HG02642 (cell line): ENCODE measurements at regions not wholly inside any gene's neighbourhood (a gene's known extent, or its start where the extent isn't known, plus 50 kb on each side); places are given as distances from the start of the nearest gene placed in this dataset.
"Not testable (repeated sequence)": the region's sequence is repeated elsewhere in the genome, so short reads cannot be mapped to it uniquely, and the experiment has no call there.

Experiments
- ATAC-seq: cut with Tn5 transposase; IDR thresholded peaks from one replicate; pipeline ENCODE4 v1.9.1; 2021; ENCODE audit warnings: mild to moderate bottlenecking; ENCODE audit not compliant: unreplicated experiment, poor library complexity

DNA sequence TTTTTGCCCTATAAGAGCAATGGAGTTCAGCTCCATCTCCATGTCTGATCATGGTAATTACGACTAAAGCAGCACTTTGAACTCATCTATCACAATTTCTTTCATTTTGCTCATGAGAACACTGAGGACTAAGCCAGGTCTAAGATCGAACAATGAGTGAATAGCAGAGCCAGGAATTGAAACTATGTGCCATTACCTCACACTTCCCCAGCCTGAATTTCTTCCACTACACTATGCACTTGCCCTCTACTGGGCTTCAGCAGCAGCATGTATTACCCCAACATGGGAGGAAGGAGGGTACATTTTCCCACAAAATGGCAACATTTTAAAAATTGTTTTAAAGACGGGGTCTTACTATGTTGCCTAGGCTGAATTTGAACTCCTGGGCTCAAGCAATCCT lies 274.7 kb upstream of the FGF13 start:
- no peak for ATAC-seq

DNA sequence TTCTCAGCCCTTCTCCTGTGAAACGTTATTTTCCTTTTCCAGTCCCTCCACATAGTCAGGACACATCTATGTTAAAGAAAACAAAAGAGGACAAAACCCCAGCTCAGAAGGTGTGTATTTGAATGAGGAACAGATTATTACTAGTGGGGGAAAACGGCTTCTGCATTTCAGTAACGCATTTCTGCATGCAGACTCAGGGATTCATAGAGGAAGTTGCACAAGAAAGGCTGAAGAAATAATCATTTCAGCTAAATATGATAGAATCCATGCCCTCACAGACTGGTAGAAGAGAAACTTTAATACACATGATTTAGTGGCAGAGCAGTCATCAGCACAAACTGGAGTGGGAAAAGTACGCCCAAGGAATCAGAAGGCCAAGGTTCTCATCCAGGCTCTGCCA lies 270.8 kb upstream of the FGF13 start:
- no peak for ATAC-seq

DNA sequence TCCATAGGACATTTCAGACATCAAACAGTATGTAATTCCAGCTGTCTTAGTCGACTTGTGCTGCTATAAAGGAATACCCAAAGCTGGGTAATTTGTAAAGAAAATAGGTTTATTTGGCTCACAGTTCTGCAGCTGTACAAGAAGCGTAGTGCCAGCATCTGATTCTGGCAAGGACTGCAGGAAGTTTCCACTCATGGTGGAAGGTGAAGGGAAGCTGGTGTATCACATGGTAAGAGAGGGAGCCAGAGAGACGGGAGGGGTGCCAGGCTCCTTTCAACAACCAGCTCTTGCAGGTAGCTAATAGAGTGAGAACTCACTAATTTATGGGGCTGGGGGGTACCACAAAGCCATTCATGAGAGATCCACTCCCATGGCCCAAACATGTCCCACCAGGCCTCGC lies 253.0 kb upstream of the FGF13 start:
- ATAC-seq: no peak

DNA sequence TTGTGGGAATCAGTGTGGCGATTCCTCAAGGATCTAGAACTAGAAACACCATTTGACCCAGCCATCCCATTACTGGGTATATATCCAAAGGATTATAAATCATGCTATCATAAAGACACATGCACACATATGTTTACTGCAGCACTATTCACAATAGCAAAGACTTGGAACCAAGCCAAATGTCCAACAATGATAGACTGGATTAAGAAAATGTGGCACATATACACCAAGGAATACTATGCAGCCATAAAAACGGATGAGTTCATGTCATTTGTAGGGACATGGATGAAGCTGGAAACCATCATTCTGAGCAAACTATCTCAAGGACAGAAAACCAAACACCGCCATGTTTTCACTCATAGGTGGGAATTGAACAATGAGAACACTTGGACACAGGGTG lies 250.9 kb upstream of the FGF13 start:
- not testable (repeated sequence) for ATAC-seq

DNA sequence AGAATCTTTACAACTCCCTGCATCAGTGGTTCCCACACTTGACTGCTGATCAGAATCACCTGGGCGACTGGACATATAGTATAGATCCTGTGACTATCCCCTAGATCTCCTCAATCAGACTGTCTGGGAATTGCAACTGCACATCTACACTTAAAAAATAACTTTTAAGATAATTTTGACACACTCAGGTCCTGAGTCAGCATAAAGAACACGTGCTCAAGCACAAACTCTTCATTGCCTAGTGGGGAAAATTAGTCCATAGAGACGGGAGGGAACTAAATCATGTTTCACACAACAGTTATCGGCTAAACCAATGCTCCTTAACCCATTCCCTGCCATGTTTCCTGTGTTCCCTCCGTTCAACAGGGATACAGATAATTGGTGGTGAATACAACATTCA lies 243.5 kb upstream of the FGF13 start:
- no peak for ATAC-seq

GRCh38 chrX:138946926-138947325 lies 235.4 kb upstream of the FGF13 start:
- ATAC-seq: no peak

- ATAC-seq: no peak
Measured at GRCh38 chrX:138945219-138945618, 233.7 kb upstream of the FGF13 start.

DNA sequence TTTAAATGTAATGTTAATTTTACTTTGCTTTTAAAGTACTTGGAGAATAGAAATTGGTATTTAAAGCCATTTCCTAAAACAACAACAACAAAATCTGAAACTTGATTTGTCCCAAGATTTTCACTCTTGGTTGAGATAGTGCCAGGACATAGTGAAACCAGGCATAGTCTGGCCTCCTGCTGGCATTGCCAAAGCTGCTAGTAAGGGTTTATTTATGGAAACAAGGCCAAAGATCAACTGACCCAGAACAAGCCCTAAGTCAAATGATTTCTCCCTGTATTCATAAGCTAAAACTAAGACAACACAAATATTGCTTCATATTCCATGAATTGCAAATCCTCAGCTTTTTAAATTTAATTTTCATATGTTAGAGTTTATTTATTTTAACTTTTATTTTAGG lies 227.5 kb upstream of the FGF13 start:
- ATAC-seq: no peak

DNA sequence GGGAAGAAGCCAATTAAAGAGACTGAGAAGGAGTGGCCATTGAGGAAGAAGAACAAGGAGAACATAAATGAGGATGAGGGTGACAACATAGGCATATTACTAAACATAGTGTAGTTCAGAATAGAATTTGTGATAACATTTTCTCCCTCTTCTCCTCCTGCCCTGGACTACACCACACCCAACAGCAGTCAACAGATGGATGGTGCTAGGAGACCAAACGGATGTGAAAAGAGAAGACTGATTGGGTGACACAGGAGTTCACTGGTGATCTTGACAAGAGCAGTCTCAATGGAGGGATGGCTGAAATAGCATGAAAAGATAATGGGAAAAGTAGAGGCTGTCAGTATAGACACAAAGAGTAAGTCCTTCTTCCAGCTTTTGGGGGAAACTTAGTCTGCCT lies 226.5 kb upstream of the FGF13 start:
- no peak for ATAC-seq

- ATAC-seq: no peak
Measured at GRCh38 chrX:138931212-138931611, 219.7 kb upstream of the FGF13 start.

- no peak for ATAC-seq
Measured at GRCh38 chrX:138930583-138930945, 219.0 kb upstream of the FGF13 start.

DNA sequence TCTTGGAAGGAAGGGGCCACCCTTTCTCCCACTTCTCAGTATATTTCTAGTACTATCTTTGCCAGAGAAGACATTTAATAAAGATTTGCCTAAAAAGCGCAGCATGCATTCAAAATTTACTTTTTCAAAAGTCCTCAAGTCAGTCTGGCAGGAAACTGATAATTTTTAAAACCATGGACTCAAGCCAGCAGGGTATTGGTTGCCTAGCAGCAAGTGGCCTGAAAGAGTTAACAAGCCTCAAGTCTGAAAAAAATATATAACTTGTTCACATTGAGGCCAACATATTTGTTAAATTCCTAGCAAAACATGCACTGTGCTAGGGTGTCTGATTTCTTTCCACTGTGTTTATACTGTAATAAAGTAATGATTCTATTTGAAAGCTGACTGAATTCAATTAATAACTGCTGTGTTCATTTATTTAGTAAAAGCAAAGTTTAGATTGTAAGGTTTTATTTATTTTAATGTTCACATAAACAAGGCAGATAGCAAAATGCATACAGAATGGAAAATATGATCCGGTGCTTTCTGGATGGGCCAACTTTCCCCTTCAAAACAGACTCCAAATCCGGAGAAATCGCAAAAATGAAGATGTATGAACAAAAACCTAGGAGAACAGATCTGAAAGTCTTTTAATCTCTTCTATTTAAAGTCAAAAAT lies 218.5 kb upstream of the FGF13 start:
- no peak for ATAC-seq

DNA sequence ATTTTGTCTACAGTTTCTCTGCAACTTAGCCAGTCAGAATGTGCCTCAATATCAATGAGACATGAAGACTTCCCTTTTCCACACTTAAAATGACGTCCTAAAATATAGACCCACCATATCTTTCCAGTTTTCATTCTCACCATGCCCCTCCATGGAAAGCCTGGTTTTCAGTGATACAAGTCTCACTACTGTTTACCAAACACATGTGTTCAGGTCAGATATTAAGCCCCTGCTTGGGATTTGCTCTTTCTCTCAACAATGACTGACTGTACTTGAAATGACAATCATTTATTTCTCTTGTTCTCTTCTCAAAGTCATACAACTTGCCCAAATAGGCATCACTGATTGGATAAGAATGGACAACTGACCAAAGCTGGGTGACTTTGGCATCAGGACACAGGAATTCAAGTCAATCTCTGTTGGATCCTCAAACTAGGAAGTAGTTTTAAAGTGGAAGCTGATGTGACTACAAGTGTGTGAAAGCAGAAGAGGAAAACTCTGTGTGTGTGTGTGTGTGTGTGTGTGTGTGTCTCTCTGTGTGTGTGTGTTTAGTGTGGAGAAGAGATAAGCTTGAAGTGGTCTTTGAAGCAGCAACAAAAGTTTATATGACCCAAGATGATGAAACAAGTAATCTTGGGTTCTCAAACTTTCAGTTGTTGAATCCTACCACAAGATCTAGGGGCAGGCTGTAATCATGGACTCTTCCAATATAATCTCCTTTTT lies 217.4 kb upstream of the FGF13 start:
- ATAC-seq: no peak

DNA sequence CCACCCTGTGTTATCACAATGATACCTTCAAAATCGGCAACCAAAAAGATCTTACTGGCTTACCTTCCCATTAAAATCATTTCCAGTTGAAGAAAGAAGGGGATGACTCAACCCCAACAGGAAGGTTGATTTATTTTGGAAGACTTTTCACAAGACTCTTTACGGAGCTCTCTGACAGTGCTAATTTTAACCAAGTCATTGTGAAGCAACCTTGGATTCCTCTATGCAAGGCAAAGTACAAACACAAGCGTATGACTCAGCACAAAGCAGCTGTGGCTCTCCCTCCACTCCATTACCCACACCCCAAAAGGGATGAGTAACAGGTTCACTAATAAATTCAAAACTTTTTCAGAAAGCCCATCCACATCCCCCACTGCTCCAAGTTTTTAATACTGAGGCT lies 213.8 kb upstream of the FGF13 start:
- no peak for ATAC-seq

- ATAC-seq: no peak
Measured at GRCh38 chrX:138923805-138924204, 212.3 kb upstream of the FGF13 start.

GRCh38 chrX:138921031-138921430 lies 209.5 kb upstream of the FGF13 start:
- ATAC-seq: no peak

- no peak for ATAC-seq
Measured at GRCh38 chrX:138917781-138918180, 206.3 kb upstream of the FGF13 start.

DNA sequence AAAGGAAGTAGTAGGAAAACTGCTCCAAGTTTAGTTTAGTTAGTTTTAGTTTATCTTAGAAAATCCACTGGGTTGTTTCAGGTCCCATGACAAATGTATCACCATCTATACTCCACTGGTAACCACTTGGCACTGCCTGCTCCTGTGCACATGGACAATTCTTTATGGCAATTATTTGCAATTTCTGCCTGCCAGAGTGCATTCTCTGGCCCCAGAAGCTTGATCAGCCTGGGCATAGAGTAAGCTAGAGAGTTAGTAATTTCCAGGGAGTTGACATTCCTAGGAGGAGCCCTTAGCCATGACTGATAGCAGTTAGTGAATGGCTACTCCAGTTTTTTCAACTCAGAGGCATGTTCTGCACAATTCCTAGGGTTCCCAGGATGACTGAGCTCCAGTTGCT lies 203.2 kb upstream of the FGF13 start:
- ATAC-seq: no peak

DNA sequence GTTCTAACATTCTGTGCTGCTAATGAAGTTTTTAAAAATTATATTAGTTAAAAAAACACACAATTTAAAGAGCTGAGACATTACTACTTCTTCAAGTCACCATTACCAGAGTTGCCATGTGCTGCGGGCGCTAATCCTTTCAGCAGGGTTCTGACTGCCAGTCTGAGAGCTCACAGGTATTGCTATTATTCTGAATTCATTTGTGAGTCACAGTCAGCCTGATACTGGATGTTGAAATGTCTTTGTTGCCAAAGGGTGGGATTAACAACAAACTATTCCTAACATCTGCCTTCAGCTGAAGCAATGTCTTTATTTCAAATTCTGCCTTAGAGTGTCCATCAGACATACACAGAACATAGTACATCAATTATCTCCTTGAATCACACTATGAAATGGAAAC lies 197.1 kb upstream of the FGF13 start:
- ATAC-seq: no peak

GRCh38 chrX:138897621-138898492 lies 186.3 kb upstream of the FGF13 start:
- ATAC-seq: no peak

DNA sequence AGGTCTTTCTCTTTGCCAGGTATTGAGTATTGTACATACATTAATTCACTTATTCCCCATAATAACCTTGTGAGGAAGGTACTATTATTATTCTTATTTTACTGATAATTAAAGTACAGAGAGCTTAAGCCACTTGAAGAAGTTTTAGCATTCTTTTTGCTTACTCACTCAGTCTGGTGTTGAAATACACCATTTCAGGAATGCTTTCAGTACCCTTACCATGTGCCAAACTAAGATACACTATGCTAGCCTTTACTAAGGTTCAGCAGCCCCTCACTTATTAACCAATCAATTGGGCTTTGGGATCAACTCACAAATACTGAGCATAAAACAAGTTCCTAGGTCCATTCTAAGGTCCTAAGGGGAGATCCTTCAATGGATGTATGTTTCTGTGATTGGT lies 179.0 kb upstream of the FGF13 start:
- ATAC-seq: no peak
